Smooth muscle cell (in vitro differentiated cells): ENCODE measurements at regions not wholly inside any gene's neighbourhood (a gene's known extent, or its start where the extent isn't known, plus 50 kb on each side); places are given as distances from the start of the nearest gene placed in this dataset.

Experiments used
- DNase-seq: peaks from one replicate; lab custom pipeline; 2025; ENCODE audit not compliant: unreplicated experiment; lab: John Stamatoyannopoulos, UW
- H2AFZ ChIP-seq: fragments of 200-600 bp; sonication (generic); 2 replicates; pipeline ENCODE4 v1.6.0; 2016; ENCODE audit warnings: antibody characterized with exemption, low read depth, mild to moderate bottlenecking
- H3F3A ChIP-seq: fragments of 200-600 bp; sonication (generic); 2 replicates; pipeline ENCODE4 v1.6.0; 2017; ENCODE audit warnings: antibody characterized with exemption, low read depth
- H3K27ac ChIP-seq: fragments of 200-600 bp; sonication (generic); 2 replicates; pipeline ENCODE4 v1.5.1; 2016; ENCODE audit warnings: low read depth, mild to moderate bottlenecking
- H3K27me3 ChIP-seq: fragments of 200-600 bp; sonication (generic); 2 replicates; pipeline ENCODE4 v1.6.1; 2016; ENCODE audit warnings: low read depth, mild to moderate bottlenecking
- H3K36me3 ChIP-seq: fragments of 200-600 bp; sonication (generic); 2 replicates; pipeline ENCODE4 v1.5.1; 2016; ENCODE audit warnings: low read depth
- H3K4me1 ChIP-seq: fragments of 200-600 bp; sonication (generic); 2 replicates; pipeline ENCODE4 v1.5.1; 2016; ENCODE audit warnings: low read depth
- H3K4me2 ChIP-seq: fragments of 200-600 bp; sonication (generic); 2 replicates; pipeline ENCODE4 v1.6.0; 2016; ENCODE audit warnings: mild to moderate bottlenecking
- H3K4me3 ChIP-seq: fragments of 200-600 bp; sonication (generic); 2 replicates; pipeline ENCODE4 v1.5.1; 2016; ENCODE audit warnings: mild to moderate bottlenecking
- H3K79me2 ChIP-seq: fragments of 200-600 bp; sonication (generic); 2 replicates; pipeline ENCODE4 v1.6.0; 2016; ENCODE audit warnings: low read depth, mild to moderate bottlenecking
- H3K9ac ChIP-seq: fragments of 200-600 bp; sonication (generic); 2 replicates; pipeline ENCODE4 v1.6.0; 2016; ENCODE audit warnings: low read depth
- H3K9me3 ChIP-seq: fragments of 200-600 bp; sonication (generic); replicated peaks from 2 replicates; pipeline ENCODE4 v1.5.1; 2016; ENCODE audit warnings: low read depth
- H4K20me1 ChIP-seq: fragments of 200-600 bp; sonication (generic); 2 replicates; pipeline ENCODE4 v1.6.0; 2016; ENCODE audit warnings: low read depth
- CTCF ChIP-seq: fragments of 200-600 bp; sonication (generic); IDR thresholded peaks from 2 replicates; pipeline ENCODE4 v1.5.1; 2017; ENCODE audit warnings: borderline replicate concordance, mild to moderate bottlenecking, antibody characterized with exemption; ENCODE audit not compliant: insufficient read depth, poor library complexity, severe bottlenecking
- whole genome bisulfite sequencing: methylation state at CpG from one replicate; pipeline ENCODE4 v1.1.7; 2016; ENCODE audit warnings: low lambda C conversion rate; 5-methylcytosine and 5-hydroxymethylcytosine counted together

- 61% methylated on average over 5 of the region's 5 CpGs for WGBS
- H3K27ac ChIP-seq = no peak overlapping the region
- no peaks in the 10 kb centered on the region for H3K36me3 ChIP-seq
- peaks cover 3% of the 10 kb centered on the region for H3K4me1 ChIP-seq
- H3K27me3 ChIP-seq = no peaks in the 10 kb centered on the region
- no peak overlapping the region for H3K4me2 ChIP-seq
- no peak overlapping the region for H2AFZ ChIP-seq
- no peak for DNase-seq
- no peaks in the 10 kb centered on the region for H4K20me1 ChIP-seq
- H3F3A ChIP-seq = no peaks in the 10 kb centered on the region
- no peaks in the 10 kb centered on the region for H3K79me2 ChIP-seq
- TF ChIP-seq CTCF = no peak
- H3K4me3 ChIP-seq = no peak overlapping the region
- H3K9ac ChIP-seq = no peak overlapping the region
- no peaks in the 10 kb centered on the region for H3K9me3 ChIP-seq
Observed at GRCh38 chr15:48046813-48047438, 73.9 kb upstream of the SLC24A5 start.

- no peak overlapping the region for H2AFZ ChIP-seq
- no peak for DNase-seq
- H3K9me3 ChIP-seq = no peaks in the 10 kb centered on the region
- no peaks in the 10 kb centered on the region for H3K27me3 ChIP-seq
- H4K20me1 ChIP-seq = no peaks in the 10 kb centered on the region
- no peaks in the 10 kb centered on the region for H3K79me2 ChIP-seq
- H3K4me2 ChIP-seq = no peak overlapping the region
- peaks cover 3% of the 10 kb centered on the region for H3K4me1 ChIP-seq
- no peak overlapping the region for H3K27ac ChIP-seq
- no peaks in the 10 kb centered on the region for H3F3A ChIP-seq
- no peak overlapping the region for H3K4me3 ChIP-seq
- no peak overlapping the region for H3K9ac ChIP-seq
- no peaks in the 10 kb centered on the region for H3K36me3 ChIP-seq
- no peak for TF ChIP-seq CTCF
Observed at GRCh38 chr15:48049736-48050135, 71.1 kb upstream of the SLC24A5 start.

GRCh38 chr15:48052946-48053345, 67.8 kb upstream of the SLC24A5 start:
- H3K27ac ChIP-seq = no peak overlapping the region
- 76% methylated on average over 2 of the region's 2 CpGs for WGBS
- no peaks in the 10 kb centered on the region for H3K79me2 ChIP-seq
- no peak overlapping the region for H2AFZ ChIP-seq
- no peaks in the 10 kb centered on the region for H4K20me1 ChIP-seq
- TF ChIP-seq CTCF = no peak
- no peak overlapping the region for H3K4me2 ChIP-seq
- no peaks in the 10 kb centered on the region for H3K9me3 ChIP-seq
- H3K36me3 ChIP-seq = no peaks in the 10 kb centered on the region
- H3K27me3 ChIP-seq = no peaks in the 10 kb centered on the region
- H3K4me1 ChIP-seq = no peaks in the 10 kb centered on the region
- H3K4me3 ChIP-seq = no peak overlapping the region
- H3K9ac ChIP-seq = no peak overlapping the region
- H3F3A ChIP-seq = no peaks in the 10 kb centered on the region
- no peak for DNase-seq

- no peak for DNase-seq
- no peak overlapping the region for H3K9ac ChIP-seq
- no peak overlapping the region for H3K4me2 ChIP-seq
- no peak overlapping the region for H3K27ac ChIP-seq
- no peaks in the 10 kb centered on the region for H3K36me3 ChIP-seq
- peaks cover 3% of the 10 kb centered on the region for H3K4me1 ChIP-seq
- H3F3A ChIP-seq = no peaks in the 10 kb centered on the region
- H3K4me3 ChIP-seq = no peak overlapping the region
- H3K9me3 ChIP-seq = no peaks in the 10 kb centered on the region
- no peak overlapping the region for H2AFZ ChIP-seq
- H4K20me1 ChIP-seq = no peaks in the 10 kb centered on the region
- TF ChIP-seq CTCF = no peak
- H3K79me2 ChIP-seq = no peaks in the 10 kb centered on the region
- no peaks in the 10 kb centered on the region for H3K27me3 ChIP-seq
Observed at GRCh38 chr15:48058371-48058770, 62.4 kb upstream of the SLC24A5 start.
